Upper lobe of right lung (tissue), 1 donor: ENCODE measurements at regions not wholly inside any gene's neighbourhood (a gene's known extent, or its start where the extent isn't known, plus 50 kb on each side); places are given as distances from the start of the nearest gene placed in this dataset.

Experiments used
- ATAC-seq: fragments of 200-7000 bp; cut with Tn5 transposase; one replicate; pipeline ENCODE4 v1.9.1; 2020; ENCODE audit warnings: mild to moderate bottlenecking, moderate library complexity
- DNase-seq: peaks from one replicate; pipeline ENCODE4 v3.0.0-alpha.2; 2020
- H3K27ac ChIP-seq: fragments of 200-600 bp; one replicate; pipeline ENCODE4 v1.8.0; 2022
- H3K27me3 ChIP-seq: fragments of 200-600 bp; one replicate; pipeline ENCODE4 v1.8.0; 2022; ENCODE audit warnings: mild to moderate bottlenecking
- H3K36me3 ChIP-seq: fragments of 200-600 bp; one replicate; pipeline ENCODE4 v1.8.0; 2022
- H3K4me1 ChIP-seq: fragments of 200-600 bp; one replicate; pipeline ENCODE4 v1.8.0; 2022
- H3K4me3 ChIP-seq: fragments of 200-600 bp; one replicate; pipeline ENCODE4 v1.8.0; 2022; ENCODE audit warnings: mild to moderate bottlenecking
- H3K9me3 ChIP-seq: fragments of 200-600 bp; one replicate; pipeline ENCODE4 v1.8.0; 2022
- intact Hi-C: fragments of 100-400 bp; cut with DNase I; formaldehyde crosslinking; loops from one replicate; pipeline ENCODE4 v1.11.0; 2022
- TF ChIP-seq, protein P1 (sequence below): fragments of 200-600 bp; IDR thresholded peaks from one replicate; pipeline ENCODE4 v1.8.0; 2022; ENCODE audit warnings: antibody characterized with exemption
- donor health status: DM: no; HTN: yes; CAD: no; lungs with severe emphysema.

- TF ChIP-seq, protein P1, sequence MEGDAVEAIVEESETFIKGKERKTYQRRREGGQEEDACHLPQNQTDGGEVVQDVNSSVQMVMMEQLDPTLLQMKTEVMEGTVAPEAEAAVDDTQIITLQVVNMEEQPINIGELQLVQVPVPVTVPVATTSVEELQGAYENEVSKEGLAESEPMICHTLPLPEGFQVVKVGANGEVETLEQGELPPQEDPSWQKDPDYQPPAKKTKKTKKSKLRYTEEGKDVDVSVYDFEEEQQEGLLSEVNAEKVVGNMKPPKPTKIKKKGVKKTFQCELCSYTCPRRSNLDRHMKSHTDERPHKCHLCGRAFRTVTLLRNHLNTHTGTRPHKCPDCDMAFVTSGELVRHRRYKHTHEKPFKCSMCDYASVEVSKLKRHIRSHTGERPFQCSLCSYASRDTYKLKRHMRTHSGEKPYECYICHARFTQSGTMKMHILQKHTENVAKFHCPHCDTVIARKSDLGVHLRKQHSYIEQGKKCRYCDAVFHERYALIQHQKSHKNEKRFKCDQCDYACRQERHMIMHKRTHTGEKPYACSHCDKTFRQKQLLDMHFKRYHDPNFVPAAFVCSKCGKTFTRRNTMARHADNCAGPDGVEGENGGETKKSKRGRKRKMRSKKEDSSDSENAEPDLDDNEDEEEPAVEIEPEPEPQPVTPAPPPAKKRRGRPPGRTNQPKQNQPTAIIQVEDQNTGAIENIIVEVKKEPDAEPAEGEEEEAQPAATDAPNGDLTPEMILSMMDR, result no peak
- ATAC-seq (no peak), DNase-seq (no peak)
- H3K27me3 ChIP-seq, result no peaks in the 10 kb centered on the region
- no peak overlapping the region for H3K27ac ChIP-seq
- no peak overlapping the region for H3K4me3 ChIP-seq
- no peaks in the 10 kb centered on the region for H3K4me1 ChIP-seq
- intact Hi-C loops, result no loop called here
- H3K9me3 ChIP-seq, result no peaks in the 10 kb centered on the region
- H3K36me3 ChIP-seq, result no peaks in the 10 kb centered on the region
Measured at GRCh38 chr4:74603186-74603585, 158.2 kb downstream of the AREG start.

GRCh38 chr4:74608151-74608949 is 163.4 kb downstream of the AREG start:
- peak; percentile 13 for ATAC-seq
- no peak overlapping the region for H3K4me3 ChIP-seq
- no peaks in the 10 kb centered on the region for H3K4me1 ChIP-seq
- no peak for DNase-seq
- H3K27ac ChIP-seq, result no peak overlapping the region
- no peaks in the 10 kb centered on the region for H3K36me3 ChIP-seq
- TF ChIP-seq, protein P1, result no peak
- no peaks in the 10 kb centered on the region for H3K27me3 ChIP-seq
- H3K9me3 ChIP-seq, result no peaks in the 10 kb centered on the region
- intact Hi-C loops, result no loop called here

- DNase-seq, result no peak
- no peak overlapping the region for H3K4me3 ChIP-seq
- no peaks in the 10 kb centered on the region for H3K9me3 ChIP-seq
- ATAC-seq, result no peak
- intact Hi-C loops, result no loop called here
- TF ChIP-seq, protein P1, result no peak
- no peaks in the 10 kb centered on the region for H3K36me3 ChIP-seq
- no peaks in the 10 kb centered on the region for H3K27me3 ChIP-seq
- H3K27ac ChIP-seq, result no peak overlapping the region
- no peaks in the 10 kb centered on the region for H3K4me1 ChIP-seq
Measured at GRCh38 chr4:74610491-74610890, 165.6 kb downstream of the AREG start.

- H3K9me3 ChIP-seq, result no peaks in the 10 kb centered on the region
- TF ChIP-seq, protein P1, result no peak
- intact Hi-C loops, result no loop called here
- H3K36me3 ChIP-seq, result no peaks in the 10 kb centered on the region
- no peak for DNase-seq
- H3K4me1 ChIP-seq, result no peaks in the 10 kb centered on the region
- no peak overlapping the region for H3K4me3 ChIP-seq
- no peaks in the 10 kb centered on the region for H3K27me3 ChIP-seq
- no peak for ATAC-seq
- no peak overlapping the region for H3K27ac ChIP-seq
Measured at GRCh38 chr4:74612837-74613236, 167.9 kb downstream of the AREG start.

- Histone ChIP-seq H3K9me3 (no peaks in the 10 kb centered on the region), H3K27me3 (no peaks in the 10 kb centered on the region), H3K4me3 (no peak overlapping the region), H3K36me3 (no peaks in the 10 kb centered on the region), H3K4me1 (no peaks in the 10 kb centered on the region), H3K27ac (no peak overlapping the region)
- ATAC-seq, result no peak
- DNase-seq, result no peak
- intact Hi-C loops, result no loop called here
- TF ChIP-seq, protein P1, result no peak
Measured at GRCh38 chr4:74613266-74613665, 168.3 kb downstream of the AREG start.

- no peak overlapping the region for H3K4me3 ChIP-seq
- TF ChIP-seq, protein P1, result no peak
- H3K36me3 ChIP-seq, result no peaks in the 10 kb centered on the region
- no peak for DNase-seq
- intact Hi-C loops, result no loop called here
- H3K4me1 ChIP-seq, result no peaks in the 10 kb centered on the region
- no peak overlapping the region for H3K27ac ChIP-seq
- no peaks in the 10 kb centered on the region for H3K9me3 ChIP-seq
- ATAC-seq, result no peak
- no peaks in the 10 kb centered on the region for H3K27me3 ChIP-seq
Measured at GRCh38 chr4:74615411-74615810, 170.5 kb downstream of the AREG start.
